Esophagus muscularis mucosa (tissue), 4 donors: ENCODE measurements at regions not wholly inside any gene's neighbourhood (a gene's known extent, or its start where the extent isn't known, plus 50 kb on each side); places are given as distances from the start of the nearest gene placed in this dataset.

Experiments used
- CTCF ChIP-seq, 3 experiments: fragments of 200-600 bp in 2 of 3; fragments of 450-650 bp in 1 of 3; sonication (generic) in 2 of 3; IDR thresholded peaks; one replicate each; pipeline ENCODE4 v1.5.1; 2017 to 2019; ENCODE audit warnings: antibody characterized with exemption in 3 of 3, mild to moderate bottlenecking in 2 of 3, moderate library complexity in 1 of 3
- EP300 ChIP-seq: sonication (generic); formaldehyde crosslinking; IDR thresholded peaks from one replicate; pipeline ENCODE4 v1.6.1; 2017; ENCODE audit warnings: antibody characterized with exemption
- POLR2A ChIP-seq: fragments of 450-650 bp; IDR thresholded peaks from one replicate; pipeline ENCODE4 v1.6.1; 2017; ENCODE audit warnings: antibody characterized with exemption, moderate library complexity, mild to moderate bottlenecking, low read depth
- POLR2AphosphoS5 ChIP-seq, 2 donors: sonication (generic); formaldehyde crosslinking; IDR thresholded peaks; one replicate each; pipeline ENCODE4 v1.6.1; 2017; ENCODE audit warnings: antibody characterized with exemption in 2 of 2

GRCh38 chr11:106524436-106524835, 447.0 kb downstream of the AASDHPPT start:
- TF ChIP-seq POLR2AphosphoS5 (IDR thresholded peaks at IDR 0.05): no peak
- no peak for TF ChIP-seq CTCF (IDR thresholded peaks at IDR 0.05)
- no peak for TF ChIP-seq EP300
- TF ChIP-seq POLR2A: no peak
